ENCODE measurements at regions not wholly inside any gene's neighbourhood (a gene's known extent, or its start where the extent isn't known, plus 50 kb on each side); places are given as distances from the start of the nearest gene placed in this dataset.

GRCh38 chr20:7029019-7029418, 261.5 kb downstream of the BMP2 start:
- no peaks in the 10 kb centered on the region for H3K4me1 ChIP-seq
- no peak overlapping the region for H3K27ac ChIP-seq
- DNase-seq: no peak
- H3K27me3 ChIP-seq: no peaks in the 10 kb centered on the region
- H3K4me3 ChIP-seq: no peak overlapping the region
- no peak for TF ChIP-seq CTCF (IDR thresholded peaks at IDR 0.05)
- intact Hi-C loops (cut with DNase I; ENCODE audit: low total_unique reads): no loop called here
- H3K36me3 ChIP-seq: no peaks in the 10 kb centered on the region
- no peaks in the 10 kb centered on the region for H3K9me3 ChIP-seq

GRCh38 chr20:7031222-7031621, 263.7 kb downstream of the BMP2 start:
- TF ChIP-seq CTCF (IDR thresholded peaks at IDR 0.05): no peak
- H3K36me3 ChIP-seq: no peaks in the 10 kb centered on the region
- no peaks in the 10 kb centered on the region for H3K9me3 ChIP-seq
- H3K27me3 ChIP-seq: no peaks in the 10 kb centered on the region
- H3K27ac ChIP-seq: no peak overlapping the region
- intact Hi-C loops (cut with DNase I; ENCODE audit: low total_unique reads): loop anchor here (5.0 kb wide), 1 partner anchor 159 kb away; no protein-coding TSS in a partner anchor
- no peak overlapping the region for H3K4me3 ChIP-seq
- no peaks in the 10 kb centered on the region for H3K4me1 ChIP-seq
- DNase-seq: no peak

- DNase-seq: no peak
- H3K27me3 ChIP-seq: no peaks in the 10 kb centered on the region
- no peak overlapping the region for H3K27ac ChIP-seq
- no peaks in the 10 kb centered on the region for H3K4me1 ChIP-seq
- intact Hi-C loops (cut with DNase I; ENCODE audit: low total_unique reads): no loop called here
- no peaks in the 10 kb centered on the region for H3K9me3 ChIP-seq
- no peaks in the 10 kb centered on the region for H3K36me3 ChIP-seq
- no peak overlapping the region for H3K4me3 ChIP-seq
- no peak for TF ChIP-seq CTCF (IDR thresholded peaks at IDR 0.05)
These were observed 270.5 kb downstream of the BMP2 start for GRCh38 chr20:7038029-7038428.

GRCh38 chr20:7057611-7058010, 290.1 kb downstream of the BMP2 start:
- H3K4me1 ChIP-seq: no peaks in the 10 kb centered on the region
- H3K27me3 ChIP-seq: no peaks in the 10 kb centered on the region
- no peaks in the 10 kb centered on the region for H3K9me3 ChIP-seq
- H3K4me3 ChIP-seq: no peak overlapping the region
- DNase-seq: no peak
- H3K36me3 ChIP-seq: no peaks in the 10 kb centered on the region
- no peak for TF ChIP-seq CTCF (IDR thresholded peaks at IDR 0.05)
- intact Hi-C loops (cut with DNase I; ENCODE audit: low total_unique reads): no loop called here
- no peak overlapping the region for H3K27ac ChIP-seq

GRCh38 chr20:7078804-7079203, 311.3 kb downstream of the BMP2 start:
- intact Hi-C loops (cut with DNase I; ENCODE audit: low total_unique reads): no loop called here
- H3K9me3 ChIP-seq: no peaks in the 10 kb centered on the region
- TF ChIP-seq CTCF (IDR thresholded peaks at IDR 0.05): no peak
- no peak overlapping the region for H3K4me3 ChIP-seq
- no peaks in the 10 kb centered on the region for H3K4me1 ChIP-seq
- no peak for DNase-seq
- no peaks in the 10 kb centered on the region for H3K36me3 ChIP-seq
- H3K27me3 ChIP-seq: no peaks in the 10 kb centered on the region
- H3K27ac ChIP-seq: no peak overlapping the region

GRCh38 chr20:7080472-7080871, 313.0 kb downstream of the BMP2 start:
- no peaks in the 10 kb centered on the region for H3K9me3 ChIP-seq
- no peaks in the 10 kb centered on the region for H3K27me3 ChIP-seq
- no peak for DNase-seq
- intact Hi-C loops (cut with DNase I; ENCODE audit: low total_unique reads): no loop called here
- no peak for TF ChIP-seq CTCF (IDR thresholded peaks at IDR 0.05)
- no peak overlapping the region for H3K27ac ChIP-seq
- H3K4me3 ChIP-seq: no peak overlapping the region
- H3K4me1 ChIP-seq: no peaks in the 10 kb centered on the region
- H3K36me3 ChIP-seq: no peaks in the 10 kb centered on the region

All from tibial artery (tissue), 4 donors.